ENCODE measurements at regions not wholly inside any gene's neighbourhood (a gene's known extent, or its start where the extent isn't known, plus 50 kb on each side); places are given as distances from the start of the nearest gene placed in this dataset.

DNA sequence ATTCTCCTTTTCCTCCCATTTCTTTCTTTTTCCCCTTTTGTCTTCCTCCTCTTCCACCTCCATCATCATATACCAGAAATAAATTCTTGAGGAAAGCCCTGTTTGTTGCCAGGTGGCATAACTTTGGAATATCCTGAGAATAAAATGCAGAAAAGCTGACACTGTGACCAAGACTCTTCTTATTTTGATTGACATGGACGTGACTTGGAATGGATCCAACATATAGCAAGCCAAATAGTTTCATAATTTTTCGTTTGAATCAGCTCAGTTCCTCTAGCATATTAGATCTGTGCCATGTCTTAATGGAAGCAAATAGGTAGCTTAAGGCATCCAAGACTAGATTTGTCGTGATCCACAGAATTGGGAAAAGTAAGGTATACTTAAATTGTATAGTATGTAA, 354.7 kb upstream of the FIGN start:
- no peak for DNase-seq (ENCODE audit: low spot score)

DNA sequence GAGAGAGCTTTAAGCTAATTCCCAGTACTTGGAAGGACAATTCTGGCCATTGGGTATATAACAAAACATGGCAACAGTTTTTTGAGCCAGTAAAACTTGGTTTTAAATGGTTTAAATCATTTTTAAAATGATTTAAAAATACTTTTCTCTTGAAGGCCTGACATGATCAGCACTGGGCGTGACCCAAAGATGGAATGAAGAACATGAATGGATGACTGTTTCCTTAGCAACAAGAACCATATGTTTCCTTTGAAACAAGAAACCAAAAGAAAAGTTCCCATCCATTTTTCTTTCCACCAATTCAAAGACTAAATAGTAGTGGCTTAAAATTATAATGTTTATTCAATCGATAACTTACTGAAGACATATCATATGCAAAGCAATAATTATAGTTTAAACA, 348.3 kb upstream of the FIGN start:
- DNase-seq (ENCODE audit: low spot score) = no peak

DNA sequence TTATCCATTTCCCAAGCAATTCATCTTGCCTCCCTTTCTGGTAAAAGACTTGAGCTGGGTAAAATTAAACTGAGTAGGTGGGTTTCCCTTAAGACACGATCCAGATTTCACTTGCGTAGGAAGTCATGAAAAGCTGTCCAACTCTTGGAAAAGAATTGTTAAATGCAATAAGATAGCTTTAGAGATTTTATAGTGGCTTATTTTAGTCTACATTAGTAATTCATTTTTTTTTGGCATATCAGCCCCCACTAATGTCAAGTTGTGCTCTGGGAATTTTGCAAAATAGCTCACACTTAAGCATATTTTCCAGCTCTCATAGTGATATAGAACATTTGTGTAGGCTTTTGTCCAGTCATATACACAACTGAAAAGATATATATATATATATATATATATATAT, 344.7 kb upstream of the FIGN start:
- DNase-seq (ENCODE audit: low spot score) = no peak

DNA sequence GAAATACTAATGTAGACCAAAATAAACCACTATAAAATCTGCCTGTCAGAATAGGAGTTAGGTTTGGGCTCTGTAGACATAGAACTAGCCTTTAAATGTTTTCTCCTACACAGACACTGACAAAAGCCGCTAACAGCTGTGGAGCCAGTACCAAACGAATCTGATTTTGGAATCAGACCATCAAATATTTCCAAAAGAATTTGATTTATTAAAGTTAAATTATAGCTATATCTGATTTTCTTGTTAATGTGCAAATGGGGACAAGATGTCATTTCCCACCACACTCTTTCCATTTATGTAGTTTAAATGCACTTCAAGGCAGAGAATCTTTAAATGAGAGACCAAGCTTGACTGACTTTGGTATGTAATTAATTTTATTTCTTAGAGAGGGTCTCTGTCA, 343.4 kb upstream of the FIGN start:
- DNase-seq (ENCODE audit: low spot score) = no peak

- no peak for DNase-seq (ENCODE audit: low spot score)
Measured at GRCh38 chr2:164078421-164078820, 342.6 kb upstream of the FIGN start.

DNA sequence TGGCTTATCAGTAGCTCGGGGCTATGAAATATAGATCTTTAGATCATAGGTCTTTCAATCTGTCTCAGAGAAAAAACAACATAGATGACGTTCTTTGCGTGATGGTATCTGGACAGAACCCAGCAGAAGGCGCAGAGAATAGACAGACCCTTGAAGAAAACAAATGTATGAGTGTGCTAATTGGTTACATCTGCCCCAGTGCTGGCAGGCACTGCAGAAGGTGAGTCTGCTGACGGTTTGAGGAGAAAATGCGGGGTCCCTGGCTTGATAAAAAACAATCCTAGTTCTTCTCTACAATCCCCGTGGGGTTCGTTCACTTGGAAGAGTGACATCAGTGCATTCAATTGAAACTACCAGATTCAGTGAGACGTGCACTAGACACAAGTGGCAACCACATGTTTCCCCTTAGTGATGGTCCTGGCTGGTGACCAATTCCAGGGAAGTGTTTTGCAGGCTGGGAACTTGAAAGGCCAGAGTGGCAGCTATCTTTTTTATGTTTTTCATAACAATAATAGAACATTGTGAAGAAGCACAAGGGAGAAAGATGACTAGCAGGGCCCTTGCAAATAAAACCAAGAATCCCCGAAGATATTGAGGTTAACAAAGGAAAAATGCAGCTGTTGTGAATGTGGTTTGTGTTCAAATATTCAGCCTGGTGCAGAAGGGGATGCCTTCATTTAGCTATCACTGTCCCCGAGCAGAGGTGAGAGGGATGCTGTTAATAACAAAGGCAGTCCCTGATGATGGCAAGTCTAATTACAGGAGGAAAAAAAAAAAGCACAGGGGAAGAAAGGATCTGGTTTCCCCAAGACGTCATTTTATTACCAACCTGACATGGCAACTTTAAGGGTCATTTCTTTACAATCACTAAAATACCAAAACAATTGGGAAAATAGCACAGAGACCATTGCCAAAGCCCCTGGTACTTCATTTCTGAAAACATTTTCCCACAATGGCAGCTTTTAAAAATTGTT, 337.6 kb upstream of the FIGN start:
- DNase-seq (ENCODE audit: low spot score) = no peak

GRCh38 chr2:164069540-164069939, 333.7 kb upstream of the FIGN start:
- DNase-seq (ENCODE audit: low spot score) = no peak

DNA sequence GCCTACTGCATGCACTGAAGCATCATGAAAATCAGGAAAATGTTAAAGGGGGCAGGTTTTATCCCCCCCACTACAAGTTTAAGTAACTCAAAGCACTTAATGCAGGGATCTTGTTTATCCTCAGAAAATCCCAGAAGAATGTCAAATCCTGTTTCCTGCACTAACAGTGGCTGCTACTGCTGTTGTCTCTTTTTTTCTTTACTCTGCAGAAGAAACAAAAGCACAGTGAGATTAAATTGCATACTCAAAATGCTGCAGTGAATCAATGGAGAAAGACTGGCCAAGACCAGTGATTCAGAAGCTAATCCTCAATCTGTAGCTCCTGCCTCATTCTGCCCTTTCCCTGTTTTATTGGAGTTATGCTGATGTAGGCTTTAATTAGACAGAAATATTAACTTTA, 332.3 kb upstream of the FIGN start:
- DNase-seq (ENCODE audit: low spot score) = no peak

DNA sequence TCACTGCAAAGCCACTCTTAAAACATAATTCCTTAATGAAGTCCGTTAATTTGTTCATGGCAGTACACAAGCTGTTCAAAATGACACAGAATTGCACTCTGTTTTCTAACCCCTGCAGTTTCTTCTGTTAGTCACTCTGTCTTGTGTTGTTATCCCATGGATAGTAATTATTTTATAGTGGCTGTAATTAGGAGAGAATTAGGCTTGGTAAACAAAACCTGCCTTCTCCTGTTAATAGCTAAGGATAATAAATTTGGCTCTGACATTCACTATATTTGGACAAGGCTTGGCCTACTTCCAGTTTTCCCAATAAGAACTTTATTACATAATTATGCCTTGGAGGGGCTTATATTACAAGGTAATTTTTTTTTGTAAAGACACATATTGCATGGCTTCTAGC, 330.3 kb upstream of the FIGN start:
- DNase-seq (ENCODE audit: low spot score) = no peak

DNA sequence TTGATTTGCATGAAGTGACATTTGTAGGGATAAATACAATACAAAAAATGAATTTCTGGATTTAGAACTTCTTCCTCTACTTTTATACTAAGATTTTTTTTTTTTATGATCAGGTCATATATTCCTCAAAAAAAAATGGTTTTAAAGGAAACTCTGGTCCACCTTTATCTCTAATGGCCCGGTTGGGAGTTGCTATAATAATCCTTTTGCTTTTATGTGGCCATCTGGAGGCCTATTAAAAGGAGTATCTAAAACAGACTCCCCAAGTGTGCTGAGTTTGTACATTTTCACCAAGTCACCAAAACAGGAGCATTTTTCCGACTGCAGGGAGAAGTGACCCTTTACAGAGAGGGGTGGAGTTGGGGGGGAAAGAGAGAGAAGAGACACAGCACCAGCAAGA, 329.2 kb upstream of the FIGN start:
- DNase-seq (ENCODE audit: low spot score) = no peak

GRCh38 chr2:164061129-164061746, 325.4 kb upstream of the FIGN start:
- no peak for DNase-seq (ENCODE audit: low spot score)

DNA sequence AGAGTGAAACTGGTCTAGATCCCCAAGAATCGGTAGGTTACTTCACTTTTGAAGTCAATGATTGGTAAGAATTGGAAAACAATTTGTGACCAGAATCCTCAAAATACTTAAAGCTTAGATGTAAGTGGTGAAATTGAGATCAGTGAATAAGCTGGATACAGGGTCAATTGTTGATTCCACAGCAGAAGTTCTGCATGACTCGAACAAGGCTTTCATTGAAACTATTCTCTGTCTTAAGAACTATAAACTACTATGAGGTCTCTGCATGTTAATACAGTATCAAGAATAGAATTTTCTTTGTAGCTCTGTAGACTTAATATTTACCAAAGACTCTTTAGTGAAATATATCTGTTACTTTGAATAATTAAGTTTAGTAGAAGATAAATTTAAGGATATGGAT, 324.2 kb upstream of the FIGN start:
- no peak for DNase-seq (ENCODE audit: low spot score)

DNA sequence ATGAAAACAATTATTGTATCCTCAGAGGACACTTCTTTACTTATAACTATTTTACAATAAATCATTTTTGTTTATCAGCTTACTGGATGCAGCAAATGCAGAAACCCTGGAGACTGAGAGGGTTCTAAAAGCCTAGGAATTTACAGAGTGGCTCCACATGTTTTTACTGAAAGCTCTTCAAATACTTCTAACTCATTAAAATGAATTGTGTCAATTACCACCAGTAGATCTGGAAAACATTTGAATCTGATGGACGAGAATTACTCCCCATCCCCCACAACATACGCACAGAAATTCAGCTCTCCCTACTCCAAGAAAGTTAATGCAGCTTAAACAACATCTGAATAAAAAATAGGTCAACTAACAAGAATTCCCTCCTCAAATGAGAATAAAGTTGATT, 319.8 kb upstream of the FIGN start:
- no peak for DNase-seq (ENCODE audit: low spot score)

- no peak for DNase-seq (ENCODE audit: low spot score)
Measured at GRCh38 chr2:164054651-164055050, 318.8 kb upstream of the FIGN start.

GRCh38 chr2:164053021-164053420, 317.2 kb upstream of the FIGN start:
- no peak for DNase-seq (ENCODE audit: low spot score)

DNA sequence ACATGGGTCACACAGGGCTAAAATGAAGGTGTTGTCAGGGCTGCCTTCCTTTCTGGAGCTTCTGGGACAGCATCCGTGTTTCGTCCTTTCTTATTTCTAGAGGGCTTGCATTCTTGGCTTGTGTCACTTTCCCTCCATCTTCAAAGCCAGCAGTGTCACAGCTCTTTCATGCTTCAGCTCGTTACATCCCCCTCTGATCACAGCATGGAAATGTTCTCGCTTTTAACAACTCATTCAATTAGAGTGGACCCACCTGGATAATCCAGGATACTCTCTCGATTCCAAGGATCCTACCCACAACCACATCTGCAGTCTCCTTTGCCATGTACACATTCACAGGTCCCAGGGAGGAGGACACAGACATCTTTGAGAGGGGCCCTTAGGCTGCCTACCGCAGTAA, 316.2 kb upstream of the FIGN start:
- DNase-seq (ENCODE audit: low spot score) = no peak

DNA sequence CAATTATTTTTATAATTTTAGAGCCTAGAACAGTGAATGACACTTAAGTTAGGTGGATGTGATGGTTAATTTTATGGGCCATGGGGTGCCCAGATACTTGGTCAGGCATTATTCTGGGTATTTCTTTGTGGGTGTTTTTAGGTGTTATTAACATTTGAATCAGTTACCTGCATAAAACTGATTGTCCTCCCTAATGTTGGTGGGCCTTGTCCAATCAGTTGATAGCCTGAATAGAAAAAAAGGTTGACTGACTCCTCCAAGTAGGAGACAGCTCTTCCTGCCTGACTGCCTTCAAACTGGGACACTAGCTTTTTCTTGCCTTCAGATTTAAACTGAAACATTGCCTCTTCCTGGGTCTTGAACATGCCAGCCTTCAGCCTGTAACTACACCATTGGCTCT, 312.9 kb upstream of the FIGN start:
- DNase-seq (ENCODE audit: low spot score) = no peak

DNA sequence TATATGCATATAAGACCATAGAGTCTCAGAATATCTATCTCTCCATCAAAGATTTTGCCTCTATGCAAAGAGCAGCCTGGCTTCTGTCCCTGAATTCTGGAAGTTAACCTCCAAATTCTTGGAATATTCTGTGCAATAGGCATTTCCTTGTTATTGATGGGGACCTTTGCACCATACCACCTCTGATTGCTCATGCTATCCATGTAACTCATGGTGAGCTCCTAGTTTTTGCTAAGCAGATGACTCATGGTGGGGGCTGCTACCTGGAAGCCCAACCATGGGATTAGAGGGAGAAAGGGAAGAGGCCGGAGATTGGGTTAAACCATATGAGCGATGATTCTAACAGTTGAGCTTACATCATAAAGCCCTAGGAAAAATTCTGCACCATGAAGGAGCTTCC, 310.2 kb upstream of the FIGN start:
- DNase-seq (ENCODE audit: low spot score) = no peak

DNA sequence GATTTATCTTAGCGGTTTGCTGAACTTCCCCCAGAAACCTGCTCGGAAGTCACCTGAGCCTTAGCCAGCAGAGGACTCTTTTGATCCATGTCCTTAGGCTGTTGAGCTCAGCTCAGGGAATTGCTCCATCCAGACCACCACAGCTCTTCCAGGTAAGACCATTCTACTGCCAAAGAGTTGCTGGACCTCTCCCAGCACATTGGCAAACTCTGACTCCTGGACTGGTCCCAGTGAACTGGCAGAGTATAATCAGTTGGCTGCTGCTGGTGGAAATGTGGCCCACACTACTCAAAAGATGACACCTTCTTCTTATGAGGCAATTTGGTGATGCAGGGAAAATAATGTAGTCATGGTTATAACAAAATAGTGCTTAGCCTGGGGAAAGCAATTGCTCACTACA, 308.8 kb upstream of the FIGN start:
- no peak for DNase-seq (ENCODE audit: low spot score)

- DNase-seq (ENCODE audit: low spot score) = no peak
Measured at GRCh38 chr2:164039270-164039669, 303.5 kb upstream of the FIGN start.

GRCh38 chr2:164032995-164033394, 297.2 kb upstream of the FIGN start:
- DNase-seq (ENCODE audit: low spot score) = no peak

- DNase-seq (ENCODE audit: low spot score) = no peak
Measured at GRCh38 chr2:164030623-164031022, 294.8 kb upstream of the FIGN start.

GRCh38 chr2:164028814-164029534, 293.2 kb upstream of the FIGN start:
- DNase-seq (ENCODE audit: low spot score) = no peak
